GM12878 (cell line): ENCODE measurements at regions not wholly inside any gene's neighbourhood (a gene's known extent, or its start where the extent isn't known, plus 50 kb on each side); places are given as distances from the start of the nearest gene placed in this dataset.

Source experiments
- BACH1 ChIP-seq: fragments of 450-650 bp; IDR thresholded peaks from 2 replicates; pipeline ENCODE4 v1.6.1; 2017; ENCODE audit warnings: mild to moderate bottlenecking, borderline replicate concordance
- POLR2AphosphoS2 ChIP-seq: IDR thresholded peaks from 2 replicates; pipeline ENCODE4 v1.6.1; 2011; ENCODE audit warnings: low read depth, mild to moderate bottlenecking, low read length, improper control_type of control experiment, moderate library complexity

DNA sequence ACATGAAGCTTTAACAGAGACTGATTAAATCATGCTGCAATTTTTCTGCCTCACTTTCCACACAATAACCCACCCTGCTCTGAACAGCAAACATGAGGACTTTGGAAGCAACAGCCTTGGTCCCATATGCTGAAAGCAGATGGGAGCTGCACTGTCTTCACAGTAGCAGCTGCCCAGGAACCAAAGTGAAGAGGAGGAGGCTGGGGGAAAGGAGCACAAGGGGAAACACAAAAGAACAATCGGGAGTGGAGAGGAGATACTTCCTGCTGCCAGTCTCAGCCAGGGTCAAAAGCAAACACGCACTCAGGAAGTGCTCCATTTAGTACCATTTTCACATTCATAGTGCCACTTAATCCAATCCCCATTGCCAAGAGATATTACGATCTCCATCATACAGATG is 183.3 kb upstream of the PUM3 start:
- TF ChIP-seq POLR2AphosphoS2 (no peak), BACH1 (no peak)
